ACHN (cell line): ENCODE measurements at regions not wholly inside any gene's neighbourhood (a gene's known extent, or its start where the extent isn't known, plus 50 kb on each side); places are given as distances from the start of the nearest gene placed in this dataset.
"Not testable (repeated sequence)": the region's sequence is repeated elsewhere in the genome, so short reads cannot be mapped to it uniquely, and the experiment has no call there.

Experiments
- DNase-seq: peaks from one replicate; pipeline ENCODE4 v3.0.0-alpha.2; 2015
- in situ Hi-C: cut with HindIII; loops from 2 replicates; pipeline ENCODE4 v1.10.0; 2017; ENCODE audit warnings: low sequenced_read_pairs, low pct_ligation_motif_present, low pct_unique_long_range_greater_than_20kb

GRCh38 chr4:114311787-114312186, 286.8 kb upstream of the UGT8 start:
- in situ Hi-C loops = no loop called here
- no peak for DNase-seq

GRCh38 chr4:114312338-114312737, 286.3 kb upstream of the UGT8 start:
- in situ Hi-C loops = no loop called here

DNA sequence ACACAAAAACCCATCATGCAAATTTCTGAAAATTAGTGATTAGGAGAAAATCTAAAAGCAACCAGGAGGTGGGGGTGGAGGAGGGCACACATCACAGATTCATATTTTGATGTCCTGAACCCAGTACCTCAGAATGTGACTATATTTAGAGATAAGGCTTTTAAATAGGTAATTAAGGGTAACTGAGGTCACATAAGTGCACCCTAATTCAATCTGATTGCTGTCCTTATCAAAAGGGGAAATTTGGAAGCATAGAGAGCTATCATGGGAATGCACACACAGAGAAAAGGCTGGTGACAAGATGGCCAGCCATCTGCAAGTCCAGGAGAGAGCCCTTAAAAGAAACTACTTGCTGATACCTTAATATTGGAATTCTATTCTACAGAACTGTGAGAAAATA, 281.8 kb upstream of the UGT8 start:
- no peak for DNase-seq
- in situ Hi-C loops = no loop called here

More at GRCh38 chr4:114312338-114312737, 286.3 kb upstream of the UGT8 start:
- DNase-seq = no peak

DNA sequence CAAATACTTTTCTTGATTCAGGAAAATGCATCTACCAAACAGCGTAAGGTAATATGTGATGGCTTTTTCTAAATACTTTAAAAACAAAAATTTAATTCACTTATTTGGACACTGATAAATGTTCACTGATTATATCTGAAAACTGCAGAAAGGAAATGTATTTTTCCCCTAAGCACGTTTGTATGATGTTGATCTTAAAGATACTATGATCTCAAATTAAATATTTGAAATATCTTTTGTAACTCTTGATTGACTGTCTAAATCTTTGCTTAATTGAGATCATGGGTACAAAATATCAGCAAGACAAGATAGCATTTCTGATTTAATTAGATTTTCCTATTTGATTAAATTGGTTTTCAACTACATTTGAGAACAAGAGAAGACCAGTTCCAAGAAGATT, 281.0 kb upstream of the UGT8 start:
- in situ Hi-C loops = no loop called here
- DNase-seq = no peak

DNA sequence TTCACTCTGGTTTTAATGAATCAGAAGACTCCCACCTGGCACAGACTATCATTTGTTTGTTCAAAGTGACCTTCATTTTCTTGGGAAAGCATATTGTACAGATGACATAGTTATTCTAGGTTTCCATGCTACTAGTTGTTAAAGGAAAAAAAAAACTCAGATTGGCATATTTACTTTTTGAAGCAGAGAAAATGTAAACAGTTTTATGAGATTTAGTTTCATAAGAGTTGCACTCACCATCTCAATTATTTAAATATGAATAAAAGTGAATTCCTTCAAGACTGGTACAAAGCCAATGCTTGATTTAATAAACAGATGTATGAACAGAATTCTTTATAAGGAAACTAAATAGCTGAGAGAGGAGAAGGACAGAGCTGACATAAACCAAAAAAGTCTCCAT, 280.3 kb upstream of the UGT8 start:
- in situ Hi-C loops = no loop called here
- no peak for DNase-seq

GRCh38 chr4:114320126-114320525, 278.5 kb upstream of the UGT8 start:
- in situ Hi-C loops = no loop called here
- no peak for DNase-seq

GRCh38 chr4:114321366-114321765, 277.2 kb upstream of the UGT8 start:
- in situ Hi-C loops = no loop called here
- DNase-seq = no peak

- in situ Hi-C loops = no loop called here
- DNase-seq = no peak
Observed at GRCh38 chr4:114323841-114324240, 274.8 kb upstream of the UGT8 start.

- no peak for DNase-seq
- in situ Hi-C loops = no loop called here
Observed at GRCh38 chr4:114326358-114326757, 272.2 kb upstream of the UGT8 start.

DNA sequence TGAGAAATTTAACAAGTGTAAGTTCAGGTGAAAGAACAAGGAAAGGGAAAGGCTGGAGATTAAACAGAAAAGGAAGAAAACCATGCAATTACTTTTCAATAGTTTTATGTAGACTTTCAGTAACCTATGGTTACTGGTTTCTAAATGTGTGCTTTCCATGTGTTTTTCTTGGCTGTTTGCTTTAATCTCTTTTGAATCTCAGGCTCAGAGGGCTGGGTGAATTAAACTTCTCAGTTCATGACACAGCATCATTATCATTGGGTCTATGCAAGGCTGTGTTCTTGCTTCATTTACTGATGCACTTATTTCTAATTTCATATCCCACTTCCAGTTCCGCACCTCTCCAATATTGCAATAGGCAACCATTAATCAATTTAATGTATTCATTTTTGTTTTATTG, 266.5 kb upstream of the UGT8 start:
- in situ Hi-C loops = no loop called here
- no peak for DNase-seq

- not testable (repeated sequence) for DNase-seq
Observed at GRCh38 chr4:114334363-114334762, 264.2 kb upstream of the UGT8 start.

GRCh38 chr4:114334884-114335330, 263.7 kb upstream of the UGT8 start:
- in situ Hi-C loops = no loop called here
- DNase-seq = no peak

More at GRCh38 chr4:114334363-114334762, 264.2 kb upstream of the UGT8 start:
- in situ Hi-C loops = not testable (repeated sequence)

DNA sequence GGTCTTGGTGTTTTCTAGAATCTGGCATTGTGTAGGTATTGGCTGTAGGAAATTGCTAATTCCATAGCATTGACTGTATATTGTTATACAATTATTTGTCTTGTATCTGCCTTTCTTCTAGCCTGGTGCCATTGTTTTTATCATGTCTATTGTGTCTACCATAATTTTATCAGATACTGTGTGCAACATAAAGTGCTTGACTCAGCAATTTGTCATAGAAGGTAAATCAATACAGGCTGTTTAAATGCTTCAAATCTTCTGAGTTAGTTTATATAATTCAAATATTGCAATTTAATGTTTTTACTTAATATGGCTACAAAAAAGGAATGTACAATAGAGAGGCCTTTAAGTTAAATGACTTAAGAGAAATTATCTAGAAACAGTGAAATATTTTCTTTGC, 263.3 kb upstream of the UGT8 start:
- in situ Hi-C loops = no loop called here
- no peak for DNase-seq

- in situ Hi-C loops = no loop called here
Observed at GRCh38 chr4:114343015-114343414, 255.6 kb upstream of the UGT8 start.

GRCh38 chr4:114349543-114350175, 248.9 kb upstream of the UGT8 start:
- DNase-seq = no peak
- in situ Hi-C loops = no loop called here

More at GRCh38 chr4:114343015-114343414, 255.6 kb upstream of the UGT8 start:
- DNase-seq = no peak

- no peak for DNase-seq
Observed at GRCh38 chr4:114358901-114359300, 239.7 kb upstream of the UGT8 start.

DNA sequence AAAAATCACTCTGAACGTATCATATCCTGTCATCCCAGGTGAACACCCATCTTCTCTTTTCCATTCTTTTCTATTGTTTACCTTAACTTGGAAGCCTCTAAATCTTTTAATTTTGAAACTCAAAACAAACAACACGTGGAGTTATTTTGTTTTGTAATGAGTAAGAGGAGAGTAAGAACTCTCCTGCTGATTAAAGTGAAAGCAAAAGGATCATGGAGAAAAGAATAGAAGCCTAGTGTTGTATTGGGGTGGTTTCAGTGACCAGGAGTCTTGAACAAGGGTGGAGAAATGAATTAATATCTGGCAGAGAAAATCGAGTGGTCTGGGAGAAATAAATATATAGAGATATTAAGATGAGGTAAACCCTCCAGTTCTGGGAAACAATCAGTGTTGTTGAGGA, 237.4 kb upstream of the UGT8 start:
- DNase-seq = no peak
- in situ Hi-C loops = no loop called here

More at GRCh38 chr4:114358901-114359300, 239.7 kb upstream of the UGT8 start:
- in situ Hi-C loops = no loop called here

DNA sequence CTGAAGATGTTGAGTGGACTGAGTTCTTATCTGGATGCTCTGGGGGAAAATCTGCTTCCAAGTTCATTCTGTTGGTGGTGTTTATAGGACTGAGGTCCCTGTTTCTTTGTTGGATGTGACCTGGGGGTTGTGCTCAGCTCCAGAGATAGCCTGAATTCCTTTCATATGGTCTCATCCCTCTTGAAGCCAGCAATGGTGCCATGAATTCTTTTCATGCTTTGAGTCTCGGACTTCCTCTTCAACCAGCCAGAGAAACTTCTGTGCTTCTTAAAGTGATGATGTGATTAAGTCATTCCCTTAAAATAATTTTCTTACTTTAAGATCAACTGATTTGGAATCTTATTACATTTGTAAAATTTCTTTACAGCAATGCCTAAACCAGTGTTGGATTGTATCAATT, 233.8 kb upstream of the UGT8 start:
- in situ Hi-C loops = no loop called here
- peak; percentile 67 for DNase-seq

GRCh38 chr4:114365591-114365990, 233.0 kb upstream of the UGT8 start:
- in situ Hi-C loops = no loop called here
- DNase-seq = no peak

DNA sequence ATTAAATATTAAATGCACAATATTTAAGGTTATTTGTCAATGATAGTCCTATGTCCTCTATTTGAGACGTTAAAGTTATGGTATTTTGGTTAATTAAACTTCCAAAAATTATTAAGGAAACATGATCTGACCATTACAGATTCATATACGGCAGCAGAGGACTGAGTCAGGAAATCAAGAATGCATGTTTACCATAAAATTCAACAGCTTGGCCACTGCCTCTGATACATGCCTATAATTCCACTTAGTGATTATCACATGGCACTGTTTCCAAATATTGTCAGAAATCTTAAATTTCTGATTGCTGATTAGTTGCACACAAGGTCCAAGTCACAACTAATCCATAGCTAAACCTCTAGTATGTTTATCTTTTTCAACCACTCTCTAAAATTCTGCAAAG, 232.2 kb upstream of the UGT8 start:
- in situ Hi-C loops = no loop called here
- no peak for DNase-seq

GRCh38 chr4:114368751-114369150, 229.9 kb upstream of the UGT8 start:
- in situ Hi-C loops = no loop called here

More at GRCh38 chr4:114368751-114369150, 229.9 kb upstream of the UGT8 start:
- no peak for DNase-seq
